T-cell (primary cell): ENCODE measurements at regions not wholly inside any gene's neighbourhood (a gene's known extent, or its start where the extent isn't known, plus 50 kb on each side); places are given as distances from the start of the nearest gene placed in this dataset.
"Not testable (repeated sequence)": the region's sequence is repeated elsewhere in the genome, so short reads cannot be mapped to it uniquely, and the experiment has no call there.

Source experiments
- ATAC-seq, 4 experiments: fragments of 200-7000 bp in 3 of 4; fragments of 150-1000 bp in 1 of 4; cut with Tn5 transposase; replicated peaks in 1 of 4; 1 replicate in 3 of 4; 2 replicates in 1 of 4; pipeline ENCODE4 v1.10.0; 2021; ENCODE audit warnings: moderate library complexity in 3 of 4, mild to moderate bottlenecking in 2 of 4, moderate number of reproducible peaks in 1 of 4
- CTCF ChIA-PET, 2 donors: fragments of 300-600 bp; sonication (Branson Sonifier 250); formaldehyde crosslinking; loops; one replicate each; lab custom pipeline; 2022; ENCODE audit warnings: antibody characterized with exemption in 2 of 2; lab: Charles Lee
- POLR2A ChIA-PET, 2 donors: fragments of 300-600 bp; sonication (Branson Sonifier 250); formaldehyde crosslinking; loops; one replicate each; lab custom pipeline; 2022; ENCODE audit warnings: antibody characterized with exemption in 2 of 2; lab: Charles Lee
- DNase-seq, 35 experiments: peaks; one replicate each; pipeline versions ENCODE4 v3.0.0 to v3.0.0-alpha.2; 2013 to 2023
- H3K27ac ChIP-seq: one replicate; pipeline ENCODE4 v1.5.1; 2013; ENCODE audit warnings: low read length
- H3K27me3 ChIP-seq, 2 experiments: replicated peaks in 1 of 2; 1 replicate in 1 of 2; 2 replicates in 1 of 2; pipeline versions ENCODE4 v1.6.1 to v1.7.0; 2013; ENCODE audit warnings: low read length in 1 of 2, mixed read lengths in 1 of 2; ENCODE audit not compliant: control insufficient read depth in 2 of 2, insufficient read depth in 2 of 2; ENCODE audit errors: extremely low read depth in 1 of 2
- H3K36me3 ChIP-seq, 2 donors: 1 replicate in 1 of 2; 2 replicates in 1 of 2; pipeline versions ENCODE4 v1.6.1 to v1.7.0; 2013; ENCODE audit warnings: low read length in 1 of 2; ENCODE audit not compliant: control insufficient read depth in 2 of 2, insufficient read depth in 1 of 2; ENCODE audit errors: extremely low read depth in 1 of 2
- H3K4me1 ChIP-seq, 2 experiments: 1 replicate in 1 of 2; 2 replicates in 1 of 2; pipeline versions ENCODE4 v1.6.1 to v1.7.0; 2013; ENCODE audit warnings: low read length in 2 of 2, mixed read lengths in 1 of 2; ENCODE audit not compliant: insufficient read depth in 2 of 2, control insufficient read depth in 1 of 2; ENCODE audit errors: extremely low read depth in 1 of 2
- H3K4me3 ChIP-seq, 2 donors: 1 replicate in 1 of 2; 2 replicates in 1 of 2; pipeline versions ENCODE4 v1.5.1 to v1.7.0; 2013; ENCODE audit warnings: mild to moderate bottlenecking in 2 of 2, low read length in 1 of 2, moderate library complexity in 1 of 2; ENCODE audit not compliant: control insufficient read depth in 1 of 2; ENCODE audit errors: extremely low read depth in 1 of 2
- H3K9me3 ChIP-seq: 2 replicates; pipeline ENCODE4 v1.7.0; 2013
- H3K27ac Mint-ChIP-seq, 2 donors: one replicate each; pipeline ENCODE4 v1.8.0; 2020 to 2021; ENCODE audit warnings: mild to moderate bottlenecking in 2 of 2, mixed read lengths in 2 of 2
- H3K27me3 Mint-ChIP-seq, 2 donors: one replicate each; pipeline ENCODE4 v1.8.0; 2021 to 2022; ENCODE audit warnings: mixed read lengths in 2 of 2
- H3K36me3 Mint-ChIP-seq: one replicate; pipeline ENCODE4 v1.8.0; 2021; ENCODE audit warnings: mixed read lengths
- H3K4me1 Mint-ChIP-seq, 3 donors: one replicate each; pipeline ENCODE4 v1.8.0; 2020 to 2022; ENCODE audit warnings: mixed read lengths in 3 of 3, mild to moderate bottlenecking in 1 of 3
- H3K4me3 Mint-ChIP-seq, 3 donors: one replicate each; pipeline ENCODE4 v1.8.0; 2020 to 2022; ENCODE audit warnings: mild to moderate bottlenecking in 3 of 3, mixed read lengths in 3 of 3, moderate library complexity in 3 of 3
- H3K9me3 Mint-ChIP-seq, 3 donors: one replicate each; pipeline ENCODE4 v1.8.0; 2020 to 2022; ENCODE audit warnings: mixed read lengths in 3 of 3
- WGBS: methylation state at CpG from one replicate; pipeline ENCODE4 v1.1.5; 2013; ENCODE audit warnings: missing lambda C conversion rate; ENCODE audit not compliant: insufficient coverage; 5-methylcytosine and 5-hydroxymethylcytosine counted together

GRCh38 chr1:238912148-238912547, 474.2 kb upstream of the CHRM3 start:
- H3K36me3 ChIP-seq, result no peaks in the 10 kb centered on the region
- H3K9me3 ChIP-seq, result no peaks in the 10 kb centered on the region
- no peak overlapping the region for H3K4me3 ChIP-seq
- H3K27me3 Mint-ChIP-seq, result no peaks in the 10 kb centered on the region
- H3K36me3 Mint-ChIP-seq, result no peaks in the 10 kb centered on the region
- no peaks in the 10 kb centered on the region for H3K4me1 Mint-ChIP-seq
- ATAC-seq, result no peak
- no peak for DNase-seq
- H3K27ac Mint-ChIP-seq, result no peak overlapping the region
- H3K27me3 ChIP-seq, result no peaks in the 10 kb centered on the region
- ChIA-PET POLR2A (no interaction called here), CTCF (no interaction called here)
- WGBS, result no CpG with 5 or more reads among the region's 1 CpG
- peaks cover 0 to 19% (median 4%) of the 10 kb centered on the region in 3 donors for H3K9me3 Mint-ChIP-seq
- H3K4me3 Mint-ChIP-seq, result no peak overlapping the region
- no peaks in the 10 kb centered on the region for H3K4me1 ChIP-seq
- no peak overlapping the region for H3K27ac ChIP-seq

- DNase-seq, H3K4me1 Mint-ChIP-seq, H3K4me3 ChIP-seq, H3K4me3 Mint-ChIP-seq, H3K36me3 Mint-ChIP-seq, ATAC-seq, H3K9me3 ChIP-seq, H3K27me3 ChIP-seq, H3K27ac Mint-ChIP-seq, CTCF ChIA-PET, POLR2A ChIA-PET, H3K36me3 ChIP-seq, H3K27me3 Mint-ChIP-seq, H3K27ac ChIP-seq, H3K4me1 ChIP-seq: not testable (repeated sequence)
- 92% methylated on average over 3 of the region's 8 CpGs for WGBS
- peaks cover 9 to 37% (median 26%) of the 10 kb centered on the region in 3 donors for H3K9me3 Mint-ChIP-seq
Measured at GRCh38 chr1:238902752-238903151, 483.6 kb upstream of the CHRM3 start.

- Mint-ChIP-seq H3K27ac (no peak overlapping the region), H3K9me3 (peaks cover 12 to 43% (median 24%) of the 10 kb centered on the region in 3 donors), H3K4me3 (no peak overlapping the region), H3K36me3 (no peaks in the 10 kb centered on the region), H3K27me3 (no peaks in the 10 kb centered on the region), H3K4me1 (no peaks in the 10 kb centered on the region)
- ChIA-PET POLR2A (no interaction called here), CTCF (no interaction called here)
- Histone ChIP-seq H3K27me3 (no peaks in the 10 kb centered on the region), H3K36me3 (no peaks in the 10 kb centered on the region), H3K4me1 (no peaks in the 10 kb centered on the region), H3K27ac (no peak overlapping the region), H3K4me3 (no peak overlapping the region), H3K9me3 (no peaks in the 10 kb centered on the region)
- 95% methylated on average over 8 of the region's 8 CpGs for WGBS
- DNase-seq (no peak), ATAC-seq (no peak)
Measured at GRCh38 chr1:238900334-238900865, 486.0 kb upstream of the CHRM3 start.

GRCh38 chr1:238898856-238899255, 487.5 kb upstream of the CHRM3 start:
- H3K9me3 Mint-ChIP-seq, result peaks cover 12 to 43% (median 18%) of the 10 kb centered on the region in 3 donors

GRCh38 chr1:238895911-238896310, 490.5 kb upstream of the CHRM3 start:
- no peak for DNase-seq
- 20% methylated on average over 1 of the region's 2 CpGs for WGBS
- H3K4me3 ChIP-seq, result no peak overlapping the region

More at GRCh38 chr1:238898856-238899255, 487.5 kb upstream of the CHRM3 start:
- DNase-seq (no peak), ATAC-seq (no peak)
- Mint-ChIP-seq H3K36me3 (no peaks in the 10 kb centered on the region), H3K4me3 (no peak overlapping the region), H3K27ac (no peak overlapping the region), H3K4me1 (no peaks in the 10 kb centered on the region), H3K27me3 (no peaks in the 10 kb centered on the region)
- H3K36me3 ChIP-seq, result no peaks in the 10 kb centered on the region
- no peaks in the 10 kb centered on the region for H3K27me3 ChIP-seq
- H3K9me3 ChIP-seq, result no peaks in the 10 kb centered on the region
- ChIA-PET CTCF (no interaction called here), POLR2A (no interaction called here)
- no peak overlapping the region for H3K27ac ChIP-seq
- no peak overlapping the region for H3K4me3 ChIP-seq
- H3K4me1 ChIP-seq, result no peaks in the 10 kb centered on the region

GRCh38 chr1:238892612-238893011, 493.8 kb upstream of the CHRM3 start:
- WGBS, result 73% methylated on average over 4 of the region's 4 CpGs

More at GRCh38 chr1:238895911-238896310, 490.5 kb upstream of the CHRM3 start:
- no peaks in the 10 kb centered on the region for H3K27me3 ChIP-seq
- no peaks in the 10 kb centered on the region for H3K9me3 ChIP-seq
- no peak overlapping the region for H3K27ac ChIP-seq
- Mint-ChIP-seq H3K9me3 (peaks cover 8 to 23% (median 12%) of the 10 kb centered on the region in 3 donors), H3K27ac (no peak overlapping the region), H3K4me1 (no peaks in the 10 kb centered on the region), H3K27me3 (no peaks in the 10 kb centered on the region), H3K4me3 (no peak overlapping the region), H3K36me3 (no peaks in the 10 kb centered on the region)
- ChIA-PET CTCF (no interaction called here), POLR2A (no interaction called here)
- H3K4me1 ChIP-seq, result no peaks in the 10 kb centered on the region
- H3K36me3 ChIP-seq, result no peaks in the 10 kb centered on the region
- ATAC-seq, result no peak

More at GRCh38 chr1:238892612-238893011, 493.8 kb upstream of the CHRM3 start:
- H3K36me3 Mint-ChIP-seq, result no peaks in the 10 kb centered on the region
- H3K4me3 Mint-ChIP-seq, result no peak overlapping the region
- ChIA-PET POLR2A (no interaction called here), CTCF (no interaction called here)
- no peaks in the 10 kb centered on the region for H3K27me3 Mint-ChIP-seq
- no peaks in the 10 kb centered on the region for H3K27me3 ChIP-seq
- no peak overlapping the region for H3K4me3 ChIP-seq
- H3K9me3 ChIP-seq, result no peaks in the 10 kb centered on the region
- H3K4me1 ChIP-seq, result no peaks in the 10 kb centered on the region
- no peak overlapping the region for H3K27ac Mint-ChIP-seq
- H3K9me3 Mint-ChIP-seq, result peaks cover 2 to 11% (median 8%) of the 10 kb centered on the region in 3 donors
- H3K4me1 Mint-ChIP-seq, result no peaks in the 10 kb centered on the region
- no peak for DNase-seq
- no peaks in the 10 kb centered on the region for H3K36me3 ChIP-seq
- no peak for ATAC-seq
- no peak overlapping the region for H3K27ac ChIP-seq
